Umbilical cord (tissue), 1 donor: ENCODE measurements at regions not wholly inside any gene's neighbourhood (a gene's known extent, or its start where the extent isn't known, plus 50 kb on each side); places are given as distances from the start of the nearest gene placed in this dataset.
A peak's percentile ranks its signal among the peaks of the same experiment; 100 is the strongest.

Source experiments
- DNase-seq: peaks from one replicate; pipeline ENCODE4 v3.0.0-alpha.2; 2015; ENCODE audit warnings: low spot score

DNA sequence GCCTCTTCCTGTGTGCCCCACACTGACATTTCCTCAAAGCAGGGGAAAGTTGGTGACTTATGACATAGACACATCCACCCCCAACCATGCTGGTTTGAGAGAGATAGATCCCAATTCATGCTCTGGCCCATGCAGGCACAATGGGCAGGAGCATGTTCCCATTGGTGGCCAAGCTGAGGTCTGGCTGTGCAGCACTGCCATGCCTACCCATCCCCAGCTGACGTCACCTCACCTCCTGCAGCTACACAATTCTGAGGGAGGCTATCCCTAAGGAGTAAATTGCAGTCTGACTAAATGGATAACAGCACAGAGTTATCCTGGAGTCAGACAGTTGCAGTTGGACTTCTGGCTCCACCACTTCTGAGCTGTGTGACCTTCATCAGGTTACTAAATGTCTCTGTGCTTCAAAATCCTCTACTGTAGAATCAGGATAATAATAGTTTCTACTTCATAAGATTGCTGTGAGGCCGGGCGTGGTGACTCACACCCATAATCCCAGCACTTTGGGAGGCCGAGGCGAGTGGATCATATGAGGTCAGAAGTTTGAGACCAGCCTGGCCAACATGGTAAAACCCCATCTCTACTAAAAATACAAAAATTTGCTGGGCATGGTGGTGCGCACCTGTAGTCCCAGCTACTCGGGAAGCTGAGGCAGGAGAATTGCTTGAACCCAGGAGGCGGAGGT, 323.9 kb downstream of the BCL11B start:
- DNase-seq, result no peak

DNA sequence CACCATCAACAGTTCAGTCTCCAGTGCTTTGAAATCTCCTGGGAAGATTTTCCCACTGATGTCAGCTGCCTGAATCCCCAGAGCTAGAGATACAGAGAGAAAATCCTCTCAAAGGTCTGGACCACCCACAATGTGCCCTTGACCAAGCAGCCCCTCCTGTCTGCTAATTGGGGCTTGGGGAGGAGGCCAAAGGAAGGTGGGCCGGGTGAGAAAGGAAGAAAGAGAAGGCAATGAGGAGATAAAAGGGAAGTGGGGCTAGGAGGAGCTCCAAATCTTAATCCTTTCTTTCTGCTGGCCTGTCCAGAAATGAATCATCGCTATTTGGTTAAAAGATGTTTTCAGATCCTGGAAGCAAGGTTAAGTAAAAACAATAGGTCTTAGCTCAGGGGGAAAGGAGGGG, 322.9 kb downstream of the BCL11B start:
- peak; percentile 71 for DNase-seq

DNA sequence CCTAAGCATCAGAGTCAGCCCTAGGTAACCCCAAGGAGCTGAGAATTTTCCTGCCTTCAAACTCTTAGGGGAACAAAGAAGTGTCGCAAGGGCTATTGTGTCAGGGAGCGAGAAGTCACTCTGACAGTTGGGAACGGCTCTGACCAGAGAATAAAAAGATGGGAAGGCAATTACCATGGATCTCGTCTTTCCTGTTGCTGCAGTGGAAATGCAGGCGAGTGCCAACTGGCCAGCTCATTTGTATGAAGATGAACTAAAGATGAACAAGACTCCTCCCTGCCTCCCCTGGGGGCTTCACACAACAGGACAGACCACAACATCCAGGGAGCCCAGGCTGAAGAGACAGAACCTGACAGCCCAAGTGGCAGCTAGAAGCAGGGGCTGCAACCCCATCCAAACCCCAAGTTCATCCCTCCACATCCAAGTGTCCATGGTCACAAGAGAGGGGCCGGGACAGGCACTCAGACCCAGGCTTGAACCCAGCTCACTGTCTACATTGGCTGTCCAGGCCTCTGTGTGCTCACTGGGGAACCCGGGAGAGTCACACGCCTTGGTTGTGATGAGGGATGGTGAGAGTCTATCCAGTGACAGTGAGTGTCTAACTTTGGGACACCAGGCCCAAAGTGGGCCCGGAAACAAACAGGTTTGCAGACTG, 322.4 kb downstream of the BCL11B start:
- DNase-seq, result no peak

DNA sequence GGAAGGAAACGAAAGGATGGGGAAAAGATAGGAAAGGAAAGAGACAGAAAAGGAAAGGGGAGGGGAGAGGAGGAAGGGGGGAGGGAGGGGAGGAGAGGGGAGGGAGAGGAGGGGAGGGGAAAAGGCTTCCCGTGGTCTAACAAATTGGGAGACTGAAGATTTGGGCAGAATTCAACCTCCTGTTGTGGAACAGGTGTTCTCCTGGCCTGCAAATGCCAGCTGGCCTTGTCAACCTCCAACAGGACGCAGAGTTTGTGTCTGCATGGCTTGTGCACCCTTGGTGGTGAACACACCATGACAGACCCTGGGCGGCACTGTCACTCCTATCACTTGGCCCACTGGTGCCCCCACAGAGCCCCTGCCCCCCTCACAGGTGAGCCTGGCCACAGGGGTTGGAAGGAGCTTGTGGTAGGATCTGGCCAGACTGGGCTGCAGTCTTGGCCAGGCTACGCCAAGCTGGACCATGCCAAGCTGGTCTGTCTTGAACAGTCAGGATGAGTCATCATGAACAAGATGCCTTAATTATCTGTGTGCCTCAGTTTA, 321.6 kb downstream of the BCL11B start:
- no peak for DNase-seq

DNA sequence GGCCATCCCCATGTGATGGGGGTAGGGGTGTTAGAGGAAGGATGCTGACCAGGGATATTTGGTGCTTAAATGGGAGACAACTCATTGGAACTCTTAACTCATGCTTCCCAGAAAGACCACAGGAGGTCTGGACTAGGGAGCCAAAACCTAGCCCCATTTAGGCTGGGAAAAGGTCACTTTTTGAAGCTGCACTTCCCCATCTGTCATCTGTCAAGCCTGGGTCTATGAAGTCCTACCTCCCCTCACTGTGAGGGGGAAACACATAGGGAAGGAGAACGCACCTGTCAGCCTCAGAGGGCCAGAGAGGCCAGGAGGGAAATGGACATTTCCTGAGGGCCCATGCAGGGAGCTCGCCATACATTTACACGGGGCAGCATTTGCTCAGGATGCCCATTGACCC, 321.0 kb downstream of the BCL11B start:
- no peak for DNase-seq

DNA sequence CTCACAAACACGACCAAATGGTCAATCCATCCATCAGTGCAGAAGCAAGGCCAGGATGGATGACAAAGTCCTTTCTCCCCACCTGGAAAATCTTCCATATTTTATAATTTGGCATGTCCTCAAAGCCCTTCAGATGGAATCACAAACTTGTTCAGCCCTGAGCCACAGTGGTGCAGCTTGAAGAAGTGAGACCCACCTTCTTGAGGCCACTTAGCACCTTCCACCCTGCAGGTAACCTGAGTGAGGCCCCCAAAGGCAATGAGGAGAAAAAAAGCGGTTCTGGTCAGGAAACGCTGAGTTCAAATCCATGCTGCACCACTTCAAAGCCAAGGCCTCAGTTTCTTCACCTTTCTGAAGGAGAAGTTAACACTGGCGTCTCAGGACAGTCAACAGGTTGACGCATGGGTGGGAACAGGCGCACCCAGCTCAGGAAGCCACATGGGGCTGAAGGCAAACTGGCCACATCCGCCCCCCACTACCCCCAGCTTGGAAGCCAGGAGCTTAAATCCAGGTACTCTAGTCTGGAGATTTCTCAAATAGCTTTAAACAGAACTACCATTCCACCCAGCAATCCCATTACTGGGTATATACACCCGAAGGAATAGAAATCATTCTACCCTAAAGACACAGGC, 320.4 kb downstream of the BCL11B start:
- no peak for DNase-seq

DNA sequence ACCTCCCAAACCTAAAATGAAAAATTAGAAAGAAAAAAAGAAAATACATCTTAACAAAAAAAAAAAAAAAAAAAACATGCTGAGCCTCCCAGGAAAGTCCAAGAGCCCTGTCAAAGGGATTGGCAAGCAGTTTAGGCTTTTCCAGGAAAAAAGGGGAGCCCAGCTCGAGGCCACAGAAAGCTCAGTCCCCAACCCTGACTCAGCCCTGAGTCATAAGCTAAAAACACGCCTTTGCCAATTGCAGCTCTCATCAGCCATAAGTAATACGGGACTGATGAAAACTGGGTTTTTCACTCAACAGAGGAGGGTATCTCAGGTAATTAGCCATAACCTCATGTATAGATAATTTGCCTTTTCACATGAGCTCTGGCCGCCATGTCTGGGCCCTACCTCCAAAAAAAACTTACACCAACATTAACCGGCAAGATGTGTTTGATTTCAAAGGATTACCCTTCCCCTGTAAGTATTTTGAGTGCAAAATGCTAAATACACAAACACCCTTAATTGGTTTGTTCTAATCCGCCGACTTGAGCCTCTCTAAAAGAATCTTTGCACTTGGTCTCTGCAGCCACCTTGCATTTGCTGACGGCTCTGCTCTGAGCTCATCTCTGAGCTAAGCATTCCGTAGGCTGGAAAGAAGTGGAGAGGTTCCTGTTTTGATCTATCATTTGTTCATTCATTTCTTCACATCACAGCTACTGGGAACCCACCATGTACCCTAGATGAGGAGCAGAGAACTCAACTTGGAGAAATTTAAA, 319.2 kb downstream of the BCL11B start:
- no peak for DNase-seq

DNA sequence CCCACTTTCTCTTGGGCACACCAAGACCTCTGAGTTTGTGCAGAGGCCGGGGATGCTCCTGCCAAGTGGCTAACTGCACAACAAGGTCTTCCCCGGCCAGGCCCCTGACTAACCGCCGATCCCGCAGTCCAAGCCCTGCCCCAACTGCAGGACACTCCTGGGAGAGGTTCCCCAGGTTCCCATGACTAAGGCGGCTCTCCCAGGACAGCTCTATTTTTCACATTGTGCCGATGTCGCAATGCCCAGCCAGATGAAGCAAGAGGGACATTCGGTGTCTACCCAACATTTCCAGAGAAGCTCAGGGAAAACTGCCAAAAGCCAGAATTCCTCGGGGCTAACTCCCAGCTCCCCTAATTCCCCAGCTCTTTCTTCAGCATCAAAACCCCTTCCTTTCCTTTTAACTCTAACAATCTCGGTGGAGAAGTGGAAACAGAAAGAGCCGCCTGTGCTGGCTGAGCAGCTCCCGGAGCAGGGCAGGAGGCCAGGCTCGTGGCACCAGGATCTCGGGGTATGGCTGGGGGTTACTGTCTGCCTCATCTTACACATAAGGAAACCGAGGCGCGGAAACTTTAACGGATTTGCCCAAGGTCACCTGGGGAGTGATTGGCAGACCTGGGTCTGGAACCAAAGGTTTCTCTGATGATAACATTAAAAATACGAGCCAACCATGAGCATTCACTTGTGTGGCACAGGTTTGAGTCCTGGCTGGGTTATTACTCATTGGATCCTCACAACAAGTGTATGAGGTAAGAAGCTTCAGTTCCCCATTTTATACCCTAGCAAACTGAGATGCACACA, 318.2 kb downstream of the BCL11B start:
- peak; percentile 78 for DNase-seq

DNA sequence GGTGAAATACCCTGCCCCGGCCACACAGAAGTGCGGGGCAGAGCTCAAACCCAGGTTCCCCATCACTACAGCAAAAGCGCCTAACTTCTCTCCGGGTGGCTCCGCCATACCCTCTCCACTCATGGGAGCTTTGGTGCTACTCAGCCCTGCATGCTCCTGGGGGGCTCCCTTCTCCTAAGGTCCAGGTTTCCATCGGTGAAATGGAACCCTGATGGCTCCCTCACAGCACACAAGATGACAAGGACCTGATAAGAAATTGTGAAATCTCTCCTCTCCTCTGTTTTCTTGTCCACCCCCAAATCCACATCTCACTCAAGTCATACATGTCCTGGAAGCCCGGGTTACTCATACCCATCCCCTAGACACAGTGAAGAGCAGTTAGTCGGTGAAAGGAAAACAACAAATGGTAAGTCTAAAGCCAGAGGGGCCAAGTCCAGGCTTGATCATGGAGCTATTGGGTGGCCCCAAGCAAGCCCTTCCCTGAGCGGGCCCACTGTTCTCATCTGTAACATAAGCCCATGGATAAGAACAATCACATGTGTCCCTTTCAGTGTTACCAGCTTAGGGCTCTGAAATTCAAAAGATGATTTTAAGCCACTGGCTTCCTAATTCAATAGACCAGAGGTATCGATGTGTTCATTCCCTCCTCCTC, 317.5 kb downstream of the BCL11B start:
- no peak for DNase-seq

DNA sequence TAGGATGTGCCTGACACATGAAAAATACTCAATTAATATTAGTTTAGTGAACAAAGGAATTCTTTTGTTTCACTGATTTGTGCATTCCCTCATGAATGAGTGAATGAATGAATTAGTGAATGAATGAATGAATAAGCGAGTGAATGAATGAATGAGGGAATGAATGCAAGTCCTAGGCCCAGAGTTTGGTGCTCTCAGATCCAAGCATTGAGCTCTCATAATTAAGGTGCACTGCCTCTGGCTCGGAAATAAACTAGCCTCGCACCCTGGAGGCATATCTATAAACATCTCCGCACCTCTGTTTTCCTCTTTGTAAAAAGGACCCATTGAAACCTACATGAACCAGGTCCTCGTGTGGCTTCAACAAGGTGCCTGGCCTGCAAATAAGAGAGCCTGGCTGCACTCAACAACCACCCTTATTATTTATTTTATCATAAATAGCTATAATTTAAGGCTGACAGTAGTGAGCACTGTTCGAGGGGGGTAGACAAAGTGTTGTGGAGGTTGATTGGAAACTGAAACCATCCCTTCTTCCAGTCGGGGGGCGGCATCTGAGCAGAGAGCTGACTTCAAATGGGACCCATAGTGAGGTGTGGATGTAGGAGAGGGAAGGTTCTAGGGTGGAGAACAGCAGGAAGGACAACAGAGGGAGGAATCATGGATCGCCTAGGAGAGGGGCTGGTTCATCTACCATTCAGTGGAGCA, 316.8 kb downstream of the BCL11B start:
- no peak for DNase-seq

DNA sequence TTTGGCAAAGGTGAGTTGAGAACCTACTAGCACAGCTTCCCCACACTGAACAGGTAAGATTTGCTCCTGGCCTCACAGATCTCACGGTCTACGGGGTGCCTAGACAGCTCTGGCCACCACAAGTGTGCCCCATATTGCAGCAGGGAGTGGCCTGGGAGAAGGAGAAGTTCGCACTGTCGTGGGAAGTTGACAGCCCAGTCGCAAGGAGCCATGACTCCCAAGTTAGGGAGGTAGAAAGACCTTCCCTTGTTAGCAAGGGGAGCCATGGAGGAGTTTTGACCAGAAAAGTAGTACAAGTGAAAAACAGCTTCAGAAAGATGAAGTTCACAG, 316.3 kb downstream of the BCL11B start:
- no peak for DNase-seq

DNA sequence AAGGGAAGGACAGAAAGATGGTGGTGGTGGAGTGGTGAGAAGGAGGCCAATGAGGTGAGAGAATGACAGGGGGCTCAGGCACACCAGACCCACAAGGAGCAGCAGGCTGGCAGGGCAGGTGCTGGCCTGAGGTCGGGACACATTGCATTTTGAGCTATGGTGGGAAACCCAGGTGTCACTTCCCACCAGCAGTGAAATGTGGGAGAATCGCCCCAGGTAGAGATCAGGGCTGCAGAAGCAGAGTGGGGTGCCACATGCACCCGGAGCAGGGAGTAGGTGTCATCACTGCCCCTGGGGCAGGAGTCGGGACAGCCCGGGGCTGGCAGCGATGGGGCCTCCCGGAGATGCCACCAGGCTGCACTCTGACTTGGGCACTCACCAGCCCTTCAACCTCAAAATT, 315.8 kb downstream of the BCL11B start:
- DNase-seq, result no peak

DNA sequence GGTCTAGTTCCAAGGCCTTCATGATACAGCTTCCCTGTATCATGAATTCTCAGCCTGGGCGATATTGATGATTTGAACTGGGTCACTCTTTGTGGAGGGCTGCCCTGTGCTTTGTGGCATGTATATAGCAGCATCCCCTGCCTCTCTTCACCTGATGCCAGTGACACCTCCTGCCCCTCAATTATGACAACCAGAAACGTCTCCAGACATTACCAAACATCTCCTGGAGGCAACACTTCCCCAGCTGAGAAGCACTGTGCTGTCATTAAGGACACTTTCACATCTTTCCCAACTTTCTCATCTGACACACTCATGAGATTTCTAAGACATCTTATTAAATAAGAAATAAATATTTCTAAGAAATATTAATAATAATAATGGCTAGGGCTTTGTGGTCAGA, 315.3 kb downstream of the BCL11B start:
- no peak for DNase-seq

DNA sequence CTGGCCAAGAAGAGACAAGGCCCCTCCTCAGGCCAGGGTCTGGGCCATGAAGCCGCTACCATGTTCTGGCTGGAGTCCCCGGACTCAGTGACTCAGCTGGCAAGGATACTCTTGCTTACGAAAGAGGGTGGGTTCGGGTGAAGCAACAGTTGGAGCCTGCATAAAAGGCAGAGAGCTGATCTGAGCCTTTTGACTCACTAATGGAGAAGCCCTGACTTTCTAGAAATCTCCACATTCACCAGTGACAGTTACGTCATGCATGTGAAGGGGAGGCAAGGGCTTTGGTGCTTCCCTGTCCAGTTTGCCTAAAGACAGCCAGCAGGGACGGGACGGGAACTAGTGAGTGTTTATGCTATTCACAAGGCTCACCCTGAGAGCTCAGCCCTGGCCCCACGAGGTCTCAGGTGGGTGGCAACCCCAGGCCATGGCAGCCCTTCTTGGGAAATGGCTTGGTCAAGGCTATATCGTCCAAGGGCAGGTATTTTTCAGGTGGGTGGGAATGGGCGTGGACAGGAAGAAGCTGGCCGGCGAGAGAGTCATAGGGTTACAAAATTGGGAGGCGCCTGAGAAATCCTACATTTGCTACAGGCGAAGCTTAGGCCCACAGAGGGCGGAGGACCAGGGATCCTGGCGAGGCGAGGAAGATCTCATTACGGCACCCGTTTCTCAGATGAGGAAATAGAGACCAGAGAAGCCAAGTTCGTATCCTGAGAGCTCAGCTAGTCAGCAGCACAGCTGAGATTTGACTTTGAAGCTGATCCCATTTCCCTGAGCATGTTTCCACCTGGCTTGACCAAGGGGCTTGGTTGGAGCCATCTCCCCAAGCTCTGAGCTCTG, 314.6 kb downstream of the BCL11B start:
- DNase-seq, result peak; percentile 96

DNA sequence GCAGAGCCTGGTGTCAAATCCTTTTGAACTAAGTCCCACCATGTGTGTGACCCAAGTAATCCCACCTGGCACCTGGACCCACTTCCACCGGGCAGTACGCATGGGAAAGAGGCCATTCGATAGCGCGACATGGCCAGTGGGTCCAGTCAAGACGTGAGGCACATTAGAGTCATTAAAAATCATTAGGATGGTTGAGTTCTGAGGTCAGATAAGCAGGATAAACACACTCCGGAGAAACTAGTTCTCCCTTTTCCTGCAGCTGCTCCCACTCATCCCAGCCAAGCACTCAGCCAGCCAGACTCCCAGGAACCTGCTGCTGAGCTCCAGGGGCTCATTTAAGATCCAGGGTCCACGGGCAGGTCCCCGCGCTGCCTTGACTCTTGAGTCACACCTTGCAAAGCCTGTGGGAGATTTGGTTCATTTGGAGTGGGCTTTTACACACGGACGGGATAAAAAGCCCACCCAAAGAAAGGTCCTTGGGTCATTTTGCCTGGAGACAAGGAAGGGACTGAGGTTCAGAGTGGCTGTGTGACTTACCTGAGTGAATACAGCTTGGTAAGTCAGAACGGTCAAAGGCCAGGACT, 313.9 kb downstream of the BCL11B start:
- no peak for DNase-seq

DNA sequence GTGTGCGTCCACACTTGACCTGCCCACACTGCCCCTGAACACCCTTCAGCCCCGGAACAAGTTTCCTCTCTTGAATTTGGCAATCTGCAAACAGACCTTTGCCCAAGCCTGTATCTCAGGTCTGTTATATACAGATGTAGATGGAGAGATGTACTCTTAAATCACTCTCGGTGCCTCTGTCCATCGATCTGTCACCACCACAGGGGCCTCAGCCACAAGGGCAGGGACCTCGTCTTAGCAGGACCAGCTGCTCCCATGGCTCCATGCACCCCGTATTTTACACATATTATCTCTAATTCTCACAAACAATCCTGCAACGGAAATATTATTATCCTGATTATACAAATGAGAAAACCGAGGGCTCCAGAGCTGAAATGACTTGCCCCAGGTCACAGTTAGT, 313.4 kb downstream of the BCL11B start:
- no peak for DNase-seq

DNA sequence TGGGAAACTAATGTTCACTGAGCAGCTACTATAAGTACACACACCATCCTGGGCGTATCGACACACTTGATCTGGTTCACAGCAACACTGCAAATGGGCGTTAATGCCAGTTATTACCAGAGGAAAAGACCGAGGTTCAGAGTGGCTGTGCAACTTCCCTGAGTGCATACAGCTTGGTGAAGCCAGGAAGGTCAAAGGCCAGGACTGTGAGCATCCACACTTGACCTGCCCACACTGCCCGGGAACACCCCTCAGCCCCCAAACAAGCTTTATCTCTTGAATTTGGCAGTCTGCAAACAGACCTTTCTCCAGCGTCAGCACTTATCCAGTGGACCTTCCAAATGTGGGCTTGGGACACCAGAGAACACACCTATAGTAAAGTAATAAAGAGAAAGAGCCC, 312.6 kb downstream of the BCL11B start:
- DNase-seq, result no peak

DNA sequence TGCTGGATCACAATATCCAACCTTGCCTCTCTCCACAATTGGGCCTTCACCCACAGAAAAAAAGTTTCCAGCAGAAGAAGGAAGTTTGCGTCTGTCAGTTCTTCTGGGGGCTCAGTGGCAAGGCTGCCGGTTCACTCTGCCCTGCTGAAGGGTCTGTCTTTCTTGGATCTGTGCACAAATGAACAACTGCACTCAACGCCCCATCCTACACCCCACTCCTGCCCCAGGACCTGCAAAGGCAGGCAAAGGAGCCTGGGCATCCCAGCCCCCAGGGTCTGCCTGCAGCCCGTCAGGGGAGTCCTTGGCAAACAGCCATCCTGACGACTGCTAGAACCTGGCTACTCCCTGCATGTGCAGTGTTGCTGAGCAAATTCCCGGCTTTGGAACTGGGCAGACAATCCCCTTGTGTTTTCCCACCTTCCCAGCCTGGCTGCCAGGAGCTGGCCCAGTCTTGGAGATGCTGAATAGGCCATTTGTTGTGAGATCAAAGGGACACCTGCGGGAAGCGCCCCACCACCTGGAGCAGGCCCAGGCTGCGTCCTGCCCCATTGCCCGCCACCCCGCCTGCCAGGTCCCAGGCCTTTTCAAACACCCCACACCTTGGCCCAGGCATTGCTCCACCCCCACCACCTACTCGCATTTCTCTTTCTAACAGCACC, 311.9 kb downstream of the BCL11B start:
- DNase-seq, result no peak
